ENCODE measurements at regions not wholly inside any gene's neighbourhood (a gene's known extent, or its start where the extent isn't known, plus 50 kb on each side); places are given as distances from the start of the nearest gene placed in this dataset.

DNA sequence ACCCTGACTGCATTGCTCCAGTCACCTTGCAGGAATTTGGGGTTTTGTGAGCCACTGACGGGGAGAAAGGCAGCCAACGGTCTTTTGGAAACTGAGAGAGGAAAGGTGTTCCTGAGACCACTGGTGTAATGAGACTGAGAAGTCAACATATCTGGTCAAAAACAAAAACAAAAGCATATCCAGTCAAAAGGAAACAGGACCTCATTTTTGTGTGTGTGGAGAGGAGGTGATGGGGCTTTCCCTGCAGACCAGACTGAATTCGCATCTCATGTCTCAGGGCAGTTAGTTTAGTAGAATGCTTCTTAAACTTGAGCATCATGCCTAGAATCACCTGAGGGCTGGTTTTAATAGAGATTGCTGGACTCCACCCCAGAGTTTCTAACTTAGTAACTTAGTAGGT lies 198.4 kb downstream of the COPRS start:
- Mint-ChIP-seq H3K36me3 (peaks cover 0 to 14% (median 11%) of the 10 kb centered on the region in 5 donors), H3K4me1 (peaks cover 0 to 5% (median 0%) of the 10 kb centered on the region in 7 donors), H3K27ac (no peak overlapping the region), H3K4me3 (no peak overlapping the region), H3K27me3 (peaks cover 14 to 37% (median 17%) of the 10 kb centered on the region in 5 donors), H3K9me3 (peaks cover 11 to 37% (median 26%) of the 10 kb centered on the region in 11 donors)
- intact Hi-C loops (cut with micrococcal nuclease) = no loop called here
- ChIA-PET CTCF (no interaction called here), POLR2A (no interaction called here)
- H3K27me3 ChIP-seq (ENCODE audit: control insufficient read depth in 2 of 2, insufficient read depth in 2 of 2, low read length in 2 of 2) = no peaks in the 10 kb centered on the region
- H3K4me3 ChIP-seq (ENCODE audit: low read length) = no peak overlapping the region
- no peak for DNase-seq
- no peak overlapping the region for H3K27ac ChIP-seq (ENCODE audit: low read depth, low read length)
- no peaks in the 10 kb centered on the region for H3K36me3 ChIP-seq (ENCODE audit: control insufficient read depth in 2 of 3, insufficient read depth in 3 of 3, low read length in 3 of 3)
- no peak for ATAC-seq
- H3K4me1 ChIP-seq (ENCODE audit: control insufficient read depth in 2 of 2, insufficient read depth in 2 of 2, low read length in 2 of 2) = no peaks in the 10 kb centered on the region
- peaks cover 0 to 16% (median 0%) of the 10 kb centered on the region in 3 experiments for H3K9me3 ChIP-seq (ENCODE audit: control insufficient read depth in 2 of 3, low read length in 3 of 3)

DNA sequence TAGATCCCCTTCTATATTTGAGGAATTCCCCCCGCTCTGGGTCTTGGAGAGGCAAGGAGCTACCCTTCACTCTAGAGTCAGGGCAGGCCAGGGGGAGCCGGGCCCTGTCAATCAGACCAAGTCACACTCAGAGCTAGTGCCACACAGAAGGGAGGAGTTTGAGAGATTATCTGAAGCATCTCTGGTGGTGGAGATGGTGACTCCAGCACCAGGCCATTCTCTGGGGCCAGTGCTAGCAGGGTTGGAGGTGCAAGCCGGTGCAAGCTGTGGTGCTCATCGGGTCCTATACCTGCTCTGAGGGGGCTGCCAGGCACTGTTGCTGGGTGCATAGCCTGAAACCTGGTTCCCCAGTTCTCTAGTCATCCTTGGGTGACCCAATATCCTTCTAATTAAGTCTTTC lies 201.2 kb downstream of the COPRS start:
- ATAC-seq = no peak
- no peak overlapping the region for H3K4me3 ChIP-seq (ENCODE audit: low read length)
- no peak overlapping the region for H3K27ac Mint-ChIP-seq
- DNase-seq = no peak
- intact Hi-C loops (cut with micrococcal nuclease) = no loop called here
- H3K36me3 Mint-ChIP-seq = peaks cover 0 to 7% (median 3%) of the 10 kb centered on the region in 5 donors
- peaks cover 0 to 5% (median 0%) of the 10 kb centered on the region in 7 donors for H3K4me1 Mint-ChIP-seq
- no peak overlapping the region for H3K27ac ChIP-seq (ENCODE audit: low read depth, low read length)
- peaks cover 0 to 3% (median 0%) of the 10 kb centered on the region in 3 experiments for H3K9me3 ChIP-seq (ENCODE audit: control insufficient read depth in 2 of 3, low read length in 3 of 3)
- no peak overlapping the region for H3K4me3 Mint-ChIP-seq
- CTCF ChIA-PET = no interaction called here
- no peaks in the 10 kb centered on the region for H3K27me3 ChIP-seq (ENCODE audit: control insufficient read depth in 2 of 2, insufficient read depth in 2 of 2, low read length in 2 of 2)
- no peaks in the 10 kb centered on the region for H3K4me1 ChIP-seq (ENCODE audit: control insufficient read depth in 2 of 2, insufficient read depth in 2 of 2, low read length in 2 of 2)
- peaks cover 14 to 33% (median 16%) of the 10 kb centered on the region in 5 donors for H3K27me3 Mint-ChIP-seq
- no peaks in the 10 kb centered on the region for H3K36me3 ChIP-seq (ENCODE audit: control insufficient read depth in 2 of 3, insufficient read depth in 3 of 3, low read length in 3 of 3)
- H3K9me3 Mint-ChIP-seq = peaks cover 2 to 11% (median 7%) of the 10 kb centered on the region in 11 donors
- POLR2A ChIA-PET = no interaction called here

GRCh38 chr17:31654936-31655335 lies 204.1 kb downstream of the COPRS start:
- ATAC-seq (peak; percentile 94), DNase-seq (peak in 1 of 9 donors; percentile 12)
- Mint-ChIP-seq H3K36me3 (no peaks in the 10 kb centered on the region), H3K27me3 (peaks cover 15 to 30% (median 17%) of the 10 kb centered on the region in 5 donors), H3K4me3 (no peak overlapping the region), H3K27ac (no peak overlapping the region), H3K9me3 (peaks cover 0 to 2% (median 0%) of the 10 kb centered on the region in 11 donors), H3K4me1 (peaks cover 0 to 3% (median 0%) of the 10 kb centered on the region in 7 donors)
- no peak overlapping the region for H3K4me3 ChIP-seq (ENCODE audit: low read length)
- no peaks in the 10 kb centered on the region for H3K4me1 ChIP-seq (ENCODE audit: control insufficient read depth in 2 of 2, insufficient read depth in 2 of 2, low read length in 2 of 2)
- H3K27me3 ChIP-seq (ENCODE audit: control insufficient read depth in 2 of 2, insufficient read depth in 2 of 2, low read length in 2 of 2) = no peaks in the 10 kb centered on the region
- H3K27ac ChIP-seq (ENCODE audit: low read depth, low read length) = no peak overlapping the region
- ChIA-PET POLR2A (no interaction called here), CTCF (no interaction called here)
- no peaks in the 10 kb centered on the region for H3K36me3 ChIP-seq (ENCODE audit: control insufficient read depth in 2 of 3, insufficient read depth in 3 of 3, low read length in 3 of 3)
- intact Hi-C loops (cut with micrococcal nuclease) = no loop called here
- no peaks in the 10 kb centered on the region for H3K9me3 ChIP-seq (ENCODE audit: control insufficient read depth in 2 of 3, low read length in 3 of 3)

- H3K4me3 Mint-ChIP-seq = no peak overlapping the region
- H3K27me3 ChIP-seq (ENCODE audit: control insufficient read depth in 2 of 2, insufficient read depth in 2 of 2, low read length in 2 of 2) = no peaks in the 10 kb centered on the region
- no peak overlapping the region for H3K27ac ChIP-seq (ENCODE audit: low read depth, low read length)
- intact Hi-C loops (cut with micrococcal nuclease) = no loop called here
- peaks cover 0 to 2% (median 0%) of the 10 kb centered on the region in 11 donors for H3K9me3 Mint-ChIP-seq
- ChIA-PET POLR2A (no interaction called here), CTCF (no interaction called here)
- DNase-seq (no peak), ATAC-seq (no peak)
- H3K36me3 Mint-ChIP-seq = no peaks in the 10 kb centered on the region
- H3K9me3 ChIP-seq (ENCODE audit: control insufficient read depth in 2 of 3, low read length in 3 of 3) = no peaks in the 10 kb centered on the region
- no peak overlapping the region for H3K27ac Mint-ChIP-seq
- H3K27me3 Mint-ChIP-seq = peaks cover 11 to 25% (median 13%) of the 10 kb centered on the region in 5 donors
- no peaks in the 10 kb centered on the region for H3K36me3 ChIP-seq (ENCODE audit: control insufficient read depth in 2 of 3, insufficient read depth in 3 of 3, low read length in 3 of 3)
- no peak overlapping the region for H3K4me3 ChIP-seq (ENCODE audit: low read length)
- H3K4me1 Mint-ChIP-seq = no peaks in the 10 kb centered on the region
- no peaks in the 10 kb centered on the region for H3K4me1 ChIP-seq (ENCODE audit: control insufficient read depth in 2 of 2, insufficient read depth in 2 of 2, low read length in 2 of 2)
Measured at GRCh38 chr17:31653691-31654090, 205.4 kb downstream of the COPRS start.

DNA sequence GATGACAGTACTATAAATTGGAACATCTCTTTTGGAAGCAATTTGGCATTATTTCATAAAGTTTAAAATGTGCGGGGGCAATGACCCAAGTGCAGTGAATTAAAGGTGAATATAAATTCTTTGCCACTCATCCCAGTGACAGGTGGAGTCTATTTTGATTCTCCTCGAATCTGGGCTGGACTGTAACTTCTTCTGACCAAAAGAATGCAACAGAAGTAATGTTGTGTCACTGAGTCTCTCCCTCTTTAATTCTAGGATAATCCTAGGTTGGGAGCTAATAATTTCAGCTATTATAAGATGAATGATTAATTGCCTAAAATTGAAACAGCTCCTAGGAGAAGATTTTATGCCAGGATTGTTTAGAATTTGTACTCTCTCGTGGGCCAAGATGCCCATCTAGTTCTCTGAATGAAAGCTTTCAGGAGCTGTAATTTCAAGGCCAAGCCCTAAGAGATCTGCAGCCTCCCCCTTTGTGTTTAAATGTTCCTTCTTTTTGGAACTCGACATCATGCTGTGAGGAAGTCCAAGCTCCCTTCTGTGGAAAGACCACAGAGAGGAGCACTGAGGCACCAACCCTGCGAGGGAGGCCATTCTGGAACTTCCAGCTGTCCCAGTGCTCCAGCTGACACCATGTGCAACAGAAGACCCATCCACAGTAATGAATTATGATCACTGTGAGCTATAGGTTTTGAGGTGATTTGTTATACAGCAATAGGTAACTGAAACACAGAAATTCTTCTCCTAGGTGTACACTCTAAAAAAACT lies 208.1 kb downstream of the COPRS start:
- Mint-ChIP-seq H3K9me3 (peaks cover 0 to 18% (median 2%) of the 10 kb centered on the region in 11 donors), H3K4me1 (no peaks in the 10 kb centered on the region), H3K27me3 (peaks cover 0 to 14% (median 6%) of the 10 kb centered on the region in 5 donors), H3K4me3 (no peak overlapping the region), H3K36me3 (peaks cover 0 to 3% (median 0%) of the 10 kb centered on the region in 5 donors), H3K27ac (no peak overlapping the region)
- POLR2A ChIA-PET = no interaction called here
- ATAC-seq (no peak), DNase-seq (no peak)
- H3K4me3 ChIP-seq (ENCODE audit: low read length) = no peak overlapping the region
- intact Hi-C loops (cut with micrococcal nuclease) = no loop called here
- H3K27me3 ChIP-seq (ENCODE audit: control insufficient read depth in 2 of 2, insufficient read depth in 2 of 2, low read length in 2 of 2) = no peaks in the 10 kb centered on the region
- no peaks in the 10 kb centered on the region for H3K4me1 ChIP-seq (ENCODE audit: control insufficient read depth in 2 of 2, insufficient read depth in 2 of 2, low read length in 2 of 2)
- H3K36me3 ChIP-seq (ENCODE audit: control insufficient read depth in 2 of 3, insufficient read depth in 3 of 3, low read length in 3 of 3) = no peaks in the 10 kb centered on the region
- CTCF ChIA-PET = no interaction called here
- H3K9me3 ChIP-seq (ENCODE audit: control insufficient read depth in 2 of 3, low read length in 3 of 3) = peaks cover 0 to 4% (median 0%) of the 10 kb centered on the region in 3 experiments
- H3K27ac ChIP-seq (ENCODE audit: low read depth, low read length) = no peak overlapping the region

DNA sequence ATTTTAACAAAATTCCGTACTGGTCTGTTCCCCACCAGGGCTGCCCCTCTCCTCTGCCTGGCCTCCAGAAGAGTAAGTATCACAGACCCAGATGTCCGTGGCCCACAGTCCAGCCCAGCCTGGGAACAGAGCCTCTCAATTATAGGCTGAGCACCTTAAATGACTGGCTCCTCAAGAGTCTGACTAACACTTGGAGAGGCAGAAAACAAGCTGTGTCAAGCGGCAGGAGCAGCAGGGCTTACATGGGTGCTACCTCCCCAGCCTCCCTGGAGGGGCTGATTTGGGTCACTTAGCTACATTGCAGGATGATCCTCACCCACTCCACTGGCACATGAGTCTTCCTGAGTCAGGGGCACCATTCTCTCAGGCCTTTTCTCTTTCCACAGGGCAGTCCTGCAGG lies 209.7 kb downstream of the COPRS start:
- Histone ChIP-seq H3K27me3 (ENCODE audit: control insufficient read depth in 2 of 2, insufficient read depth in 2 of 2, low read length in 2 of 2) (no peaks in the 10 kb centered on the region), H3K27ac (ENCODE audit: low read depth, low read length) (no peak overlapping the region), H3K4me3 (ENCODE audit: low read length) (no peak overlapping the region), H3K36me3 (ENCODE audit: control insufficient read depth in 2 of 3, insufficient read depth in 3 of 3, low read length in 3 of 3) (no peaks in the 10 kb centered on the region), H3K9me3 (ENCODE audit: control insufficient read depth in 2 of 3, low read length in 3 of 3) (peaks cover 0 to 14% (median 0%) of the 10 kb centered on the region in 3 experiments), H3K4me1 (ENCODE audit: control insufficient read depth in 2 of 2, insufficient read depth in 2 of 2, low read length in 2 of 2) (no peaks in the 10 kb centered on the region)
- POLR2A ChIA-PET = no interaction called here
- CTCF ChIA-PET = interaction anchor here (0.5 kb wide), 1 partner anchor 1387 kb away, joined by 3 read pairs; no protein-coding TSS in a partner anchor
- peaks cover 0 to 8% (median 0%) of the 10 kb centered on the region in 5 donors for H3K36me3 Mint-ChIP-seq
- ATAC-seq = no peak
- no peaks in the 10 kb centered on the region for H3K4me1 Mint-ChIP-seq
- intact Hi-C loops (cut with micrococcal nuclease) = no loop called here
- peaks cover 0 to 20% (median 6%) of the 10 kb centered on the region in 5 donors for H3K27me3 Mint-ChIP-seq
- H3K27ac Mint-ChIP-seq = no peak overlapping the region
- no peak overlapping the region for H3K4me3 Mint-ChIP-seq
- DNase-seq = no peak
- H3K9me3 Mint-ChIP-seq = peaks cover 0 to 30% (median 6%) of the 10 kb centered on the region in 11 donors

GRCh38 chr17:31647661-31648060 lies 211.4 kb downstream of the COPRS start:
- Mint-ChIP-seq H3K27me3 (peaks cover 4 to 25% (median 13%) of the 10 kb centered on the region in 5 donors), H3K9me3 (peaks cover 3 to 40% (median 7%) of the 10 kb centered on the region in 11 donors), H3K36me3 (peaks cover 0 to 8% (median 0%) of the 10 kb centered on the region in 5 donors), H3K4me1 (no peaks in the 10 kb centered on the region), H3K27ac (no peak overlapping the region), H3K4me3 (no peak overlapping the region)
- CTCF ChIA-PET = no interaction called here
- Histone ChIP-seq H3K9me3 (ENCODE audit: control insufficient read depth in 2 of 3, low read length in 3 of 3) (peaks cover 0 to 14% (median 0%) of the 10 kb centered on the region in 3 experiments), H3K4me1 (ENCODE audit: control insufficient read depth in 2 of 2, insufficient read depth in 2 of 2, low read length in 2 of 2) (no peaks in the 10 kb centered on the region), H3K36me3 (ENCODE audit: control insufficient read depth in 2 of 3, insufficient read depth in 3 of 3, low read length in 3 of 3) (no peaks in the 10 kb centered on the region), H3K4me3 (ENCODE audit: low read length) (no peak overlapping the region), H3K27ac (ENCODE audit: low read depth, low read length) (no peak overlapping the region), H3K27me3 (ENCODE audit: control insufficient read depth in 2 of 2, insufficient read depth in 2 of 2, low read length in 2 of 2) (no peaks in the 10 kb centered on the region)
- ATAC-seq (no peak), DNase-seq (no peak)
- POLR2A ChIA-PET = no interaction called here
- intact Hi-C loops (cut with micrococcal nuclease) = no loop called here

All from naive thymus-derived CD4-positive, alpha-beta T cell (primary cell).